Nephron (organoid): ENCODE measurements at regions not wholly inside any gene's neighbourhood (a gene's known extent, or its start where the extent isn't known, plus 50 kb on each side); places are given as distances from the start of the nearest gene placed in this dataset.

Experiments
- H3K27ac Mint-ChIP-seq, 3 experiments: 2 replicates each; pipeline ENCODE4 v1.8.0; 2020; ENCODE audit warnings: mixed read lengths in 3 of 3, mild to moderate bottlenecking in 2 of 3, moderate library complexity in 1 of 3
- H3K27me3 Mint-ChIP-seq: 2 replicates; pipeline ENCODE4 v1.8.0; 2021; ENCODE audit warnings: low read depth, mild to moderate bottlenecking, moderate library complexity, mixed read lengths
- H3K36me3 Mint-ChIP-seq: 2 replicates; pipeline ENCODE4 v1.8.0; 2020; ENCODE audit warnings: low read depth, mixed read lengths
- H3K4me1 Mint-ChIP-seq: 2 replicates; pipeline ENCODE4 v1.8.0; 2020; ENCODE audit warnings: mixed read lengths
- H3K4me3 Mint-ChIP-seq, 3 experiments: 2 replicates each; pipeline ENCODE4 v1.8.0; 2020; ENCODE audit warnings: mild to moderate bottlenecking in 3 of 3, mixed read lengths in 3 of 3, moderate library complexity in 2 of 3
- H3K9me3 Mint-ChIP-seq: 2 replicates; pipeline ENCODE4 v1.8.0; 2020; ENCODE audit warnings: mixed read lengths
- TF ChIP-seq, protein P1 (sequence below), 3 experiments: fragments of 200-600 bp; sonication (generic); IDR thresholded peaks; one replicate each; pipeline ENCODE4 v1.5.0; 2021; ENCODE audit warnings: antibody characterized with exemption in 3 of 3; ENCODE audit not compliant: unreplicated experiment in 3 of 3

DNA sequence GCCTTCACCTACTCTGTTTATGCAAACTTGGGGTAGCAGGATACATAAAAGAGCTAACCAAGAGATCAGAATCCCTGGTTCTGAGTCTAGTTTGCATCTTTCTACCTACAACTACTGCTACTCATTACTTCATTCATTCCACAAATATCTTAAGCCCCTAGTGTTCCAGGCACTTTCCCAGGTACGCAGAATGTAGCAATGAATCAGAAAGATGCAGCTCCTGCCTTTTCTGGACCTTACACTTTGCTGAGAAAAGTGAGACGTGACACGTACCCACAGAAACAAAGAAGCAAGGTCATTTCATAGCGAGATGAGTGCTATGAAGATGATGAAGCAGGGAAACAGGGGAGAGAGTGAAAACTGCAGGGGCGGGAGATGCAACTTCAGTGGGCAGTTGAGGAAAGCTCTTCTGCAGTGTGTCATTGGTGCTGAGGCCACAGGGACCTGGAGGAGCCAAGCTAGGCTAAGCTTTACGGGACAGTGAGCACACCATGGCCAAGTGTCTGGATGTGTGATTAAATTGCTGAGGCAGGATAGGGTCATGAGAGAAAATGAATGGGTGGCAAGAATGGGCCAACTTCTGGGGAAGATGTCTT is 167.9 kb downstream of the TNFSF18 start:
- H3K27me3 Mint-ChIP-seq: peaks cover 10% of the 10 kb centered on the region
- H3K9me3 Mint-ChIP-seq: peaks cover 10% of the 10 kb centered on the region
- TF ChIP-seq, protein P1, sequence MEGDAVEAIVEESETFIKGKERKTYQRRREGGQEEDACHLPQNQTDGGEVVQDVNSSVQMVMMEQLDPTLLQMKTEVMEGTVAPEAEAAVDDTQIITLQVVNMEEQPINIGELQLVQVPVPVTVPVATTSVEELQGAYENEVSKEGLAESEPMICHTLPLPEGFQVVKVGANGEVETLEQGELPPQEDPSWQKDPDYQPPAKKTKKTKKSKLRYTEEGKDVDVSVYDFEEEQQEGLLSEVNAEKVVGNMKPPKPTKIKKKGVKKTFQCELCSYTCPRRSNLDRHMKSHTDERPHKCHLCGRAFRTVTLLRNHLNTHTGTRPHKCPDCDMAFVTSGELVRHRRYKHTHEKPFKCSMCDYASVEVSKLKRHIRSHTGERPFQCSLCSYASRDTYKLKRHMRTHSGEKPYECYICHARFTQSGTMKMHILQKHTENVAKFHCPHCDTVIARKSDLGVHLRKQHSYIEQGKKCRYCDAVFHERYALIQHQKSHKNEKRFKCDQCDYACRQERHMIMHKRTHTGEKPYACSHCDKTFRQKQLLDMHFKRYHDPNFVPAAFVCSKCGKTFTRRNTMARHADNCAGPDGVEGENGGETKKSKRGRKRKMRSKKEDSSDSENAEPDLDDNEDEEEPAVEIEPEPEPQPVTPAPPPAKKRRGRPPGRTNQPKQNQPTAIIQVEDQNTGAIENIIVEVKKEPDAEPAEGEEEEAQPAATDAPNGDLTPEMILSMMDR (IDR thresholded peaks at IDR 0.05; ENCODE audit: unreplicated experiment in 3 of 3): no peak
- no peak overlapping the region for H3K4me3 Mint-ChIP-seq
- peaks cover 6% of the 10 kb centered on the region for H3K4me1 Mint-ChIP-seq
- no peaks in the 10 kb centered on the region for H3K36me3 Mint-ChIP-seq
- no peak overlapping the region for H3K27ac Mint-ChIP-seq

- no peak overlapping the region for H3K4me3 Mint-ChIP-seq
- TF ChIP-seq, protein P1 (IDR thresholded peaks at IDR 0.05; ENCODE audit: unreplicated experiment in 3 of 3): no peak
- peaks cover 6% of the 10 kb centered on the region for H3K4me1 Mint-ChIP-seq
- H3K27me3 Mint-ChIP-seq: peaks cover 10% of the 10 kb centered on the region
- no peak overlapping the region for H3K27ac Mint-ChIP-seq
- peaks cover 10% of the 10 kb centered on the region for H3K9me3 Mint-ChIP-seq
- H3K36me3 Mint-ChIP-seq: no peaks in the 10 kb centered on the region
Observed at GRCh38 chr1:172883387-172883791, 167.4 kb downstream of the TNFSF18 start.

DNA sequence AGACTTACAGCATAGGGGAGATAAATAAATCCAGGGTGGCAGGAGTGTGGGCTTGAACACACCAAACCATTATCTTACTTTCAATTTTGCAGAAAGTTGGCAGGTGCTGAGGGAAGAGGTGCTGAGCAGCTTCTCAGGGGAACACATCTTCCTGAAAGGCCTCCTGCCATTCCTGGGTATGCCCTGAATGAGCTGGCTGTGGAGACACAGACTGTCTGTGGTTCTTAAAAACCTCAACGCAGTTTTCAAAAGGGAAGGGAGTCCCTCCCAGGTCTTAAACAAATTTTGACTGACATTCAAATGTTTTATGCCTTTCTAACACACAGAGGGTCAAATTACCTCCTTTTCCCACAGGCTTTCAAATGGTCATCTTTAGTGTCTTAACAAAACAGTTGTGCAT is 166.9 kb downstream of the TNFSF18 start:
- Mint-ChIP-seq H3K27ac (no peak overlapping the region), H3K36me3 (no peaks in the 10 kb centered on the region), H3K27me3 (peaks cover 10% of the 10 kb centered on the region), H3K4me3 (no peak overlapping the region), H3K9me3 (peaks cover 10% of the 10 kb centered on the region), H3K4me1 (peaks cover 6% of the 10 kb centered on the region)
- TF ChIP-seq, protein P1 (IDR thresholded peaks at IDR 0.05; ENCODE audit: unreplicated experiment in 3 of 3): no peak

DNA sequence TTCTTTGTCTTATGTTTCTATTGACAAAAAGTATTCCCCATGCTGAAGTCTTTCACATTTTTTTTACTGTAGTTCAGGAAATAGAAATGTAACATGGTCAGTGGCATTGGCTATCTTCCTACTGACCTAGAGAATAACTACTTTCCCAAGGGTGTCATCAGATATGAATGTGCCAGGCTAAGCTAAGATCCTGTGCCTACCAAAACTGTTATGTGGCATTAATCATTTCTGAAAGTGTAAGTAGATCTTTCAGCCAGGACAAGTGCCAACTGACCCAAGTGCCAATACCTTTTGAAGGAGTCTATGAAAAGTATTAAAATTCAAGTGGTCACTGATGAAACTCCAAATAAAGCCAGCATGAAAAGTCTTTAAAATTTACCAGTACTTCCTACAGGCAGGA is 165.3 kb downstream of the TNFSF18 start:
- no peaks in the 10 kb centered on the region for H3K36me3 Mint-ChIP-seq
- peaks cover 10% of the 10 kb centered on the region for H3K27me3 Mint-ChIP-seq
- no peaks in the 10 kb centered on the region for H3K9me3 Mint-ChIP-seq
- no peak overlapping the region for H3K4me3 Mint-ChIP-seq
- H3K27ac Mint-ChIP-seq: no peak overlapping the region
- TF ChIP-seq, protein P1 (IDR thresholded peaks at IDR 0.05; ENCODE audit: unreplicated experiment in 3 of 3): no peak
- H3K4me1 Mint-ChIP-seq: peaks cover 6% of the 10 kb centered on the region

DNA sequence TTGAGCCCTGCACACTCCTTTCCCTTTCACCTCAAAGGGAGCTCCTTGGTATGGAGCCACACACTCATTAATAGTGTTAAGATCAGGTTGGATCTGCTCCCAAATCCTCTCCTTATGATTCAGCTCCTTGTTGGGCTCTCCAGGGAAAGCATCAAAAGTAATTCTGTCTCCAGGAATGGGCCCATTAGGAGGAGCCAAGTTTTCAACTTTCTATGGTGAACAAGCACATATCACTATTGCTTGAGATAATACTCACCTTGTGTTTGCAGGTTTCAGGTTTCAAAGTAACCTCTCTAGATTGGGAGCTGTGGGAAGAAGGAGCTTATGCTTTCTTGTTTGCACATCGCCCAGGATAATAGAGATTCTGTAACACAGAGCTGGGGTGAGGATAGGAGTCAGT is 164.8 kb downstream of the TNFSF18 start:
- H3K27me3 Mint-ChIP-seq: peaks cover 8% of the 10 kb centered on the region
- no peak overlapping the region for H3K4me3 Mint-ChIP-seq
- no peak overlapping the region for H3K27ac Mint-ChIP-seq
- H3K36me3 Mint-ChIP-seq: no peaks in the 10 kb centered on the region
- peaks cover 6% of the 10 kb centered on the region for H3K4me1 Mint-ChIP-seq
- H3K9me3 Mint-ChIP-seq: no peaks in the 10 kb centered on the region
- TF ChIP-seq, protein P1 (IDR thresholded peaks at IDR 0.05; ENCODE audit: unreplicated experiment in 3 of 3): no peak

- H3K4me3 Mint-ChIP-seq: no peak overlapping the region
- no peaks in the 10 kb centered on the region for H3K36me3 Mint-ChIP-seq
- H3K27me3 Mint-ChIP-seq: peaks cover 6% of the 10 kb centered on the region
- H3K9me3 Mint-ChIP-seq: no peaks in the 10 kb centered on the region
- no peak overlapping the region for H3K27ac Mint-ChIP-seq
- peaks cover 6% of the 10 kb centered on the region for H3K4me1 Mint-ChIP-seq
- TF ChIP-seq, protein P1 (IDR thresholded peaks at IDR 0.05; ENCODE audit: unreplicated experiment in 3 of 3): no peak
Observed at GRCh38 chr1:172887162-172887561, 163.6 kb downstream of the TNFSF18 start.
